Stomach (tissue), 8 donors: ENCODE measurements at regions not wholly inside any gene's neighbourhood (a gene's known extent, or its start where the extent isn't known, plus 50 kb on each side); places are given as distances from the start of the nearest gene placed in this dataset.

ENCODE experiments used
- DNase-seq, 2 donors: peaks; one replicate each; pipeline versions ENCODE4 v3.0.0 to v3.0.0-alpha.2; 2013 to 2019
- H3K27ac ChIP-seq, 5 donors: fragments of 200-600 bp in 4 of 5; sonication (generic) in 4 of 5; one replicate each; pipeline ENCODE4 v1.5.1; 2013 to 2019; ENCODE audit warnings: mild to moderate bottlenecking in 1 of 5, moderate library complexity in 1 of 5
- H3K27me3 ChIP-seq, 3 donors: fragments of 200-600 bp; sonication (generic); one replicate each; pipeline ENCODE4 v1.5.1; 2017 to 2019; ENCODE audit warnings: mixed run types in 1 of 3
- H3K36me3 ChIP-seq, 4 donors: fragments of 200-600 bp; sonication (generic); 1 replicate in 3 of 4; 2 replicates in 1 of 4; pipeline ENCODE4 v1.5.1; 2016 to 2019
- H3K4me1 ChIP-seq, 4 donors: fragments of 200-600 bp; sonication (generic); one replicate each; pipeline ENCODE4 v1.5.1; 2016 to 2019
- H3K4me3 ChIP-seq, 4 donors: fragments of 200-600 bp; sonication (generic) in 3 of 4; one replicate each; pipeline ENCODE4 v1.5.1; 2016 to 2019; ENCODE audit warnings: mild to moderate bottlenecking in 1 of 4
- H3K9me3 ChIP-seq, 4 donors: fragments of 200-600 bp; sonication (generic); one replicate each; pipeline ENCODE4 v1.5.1; 2016 to 2019
- EP300 ChIP-seq: sonication (generic); formaldehyde crosslinking; IDR thresholded peaks from one replicate; pipeline ENCODE4 v1.6.1; 2017; ENCODE audit warnings: antibody characterized with exemption
- POLR2A ChIP-seq, 4 donors: fragments of 450-650 bp; IDR thresholded peaks; one replicate each; pipeline ENCODE4 v1.6.1; 2016; ENCODE audit warnings: antibody characterized with exemption in 4 of 4, control low read depth in 2 of 4, mild to moderate bottlenecking in 1 of 4, moderate library complexity in 1 of 4
- POLR2AphosphoS5 ChIP-seq, 3 donors: sonication (generic); formaldehyde crosslinking; IDR thresholded peaks; one replicate each; pipeline ENCODE4 v1.6.1; 2016; ENCODE audit warnings: antibody characterized with exemption in 3 of 3
- WGBS, 5 donors: extraction: QIAGEN DNeasy Blood & Tissue Kit in 3 of 5; methylation state at CpG; one replicate each; pipeline versions ENCODE4 v1.1.5 to v1.1.7; 2013 to 2018; 5-methylcytosine and 5-hydroxymethylcytosine counted together
- intact Hi-C: fragments of 100-400 bp; cut with DNase I; formaldehyde crosslinking; loops from one replicate; pipeline ENCODE4 v1.15.1; 2023; ENCODE audit warnings: low total_unique reads
- TF ChIP-seq, protein P1 (sequence below), 7 experiments: fragments of 450-650 bp in 4 of 7; fragments of 200-600 bp in 3 of 7; sonication (generic) in 3 of 7; IDR thresholded peaks; one replicate each; pipeline ENCODE4 v1.5.1; 2016 to 2019; ENCODE audit warnings: antibody characterized with exemption in 7 of 7, control low read depth in 2 of 7, mild to moderate bottlenecking in 1 of 7
- donor health status: healthy with polysubstance abuse.
- donor health status: Bipolar disorder and iron deficiency.
- donor health status: healthy.

DNA sequence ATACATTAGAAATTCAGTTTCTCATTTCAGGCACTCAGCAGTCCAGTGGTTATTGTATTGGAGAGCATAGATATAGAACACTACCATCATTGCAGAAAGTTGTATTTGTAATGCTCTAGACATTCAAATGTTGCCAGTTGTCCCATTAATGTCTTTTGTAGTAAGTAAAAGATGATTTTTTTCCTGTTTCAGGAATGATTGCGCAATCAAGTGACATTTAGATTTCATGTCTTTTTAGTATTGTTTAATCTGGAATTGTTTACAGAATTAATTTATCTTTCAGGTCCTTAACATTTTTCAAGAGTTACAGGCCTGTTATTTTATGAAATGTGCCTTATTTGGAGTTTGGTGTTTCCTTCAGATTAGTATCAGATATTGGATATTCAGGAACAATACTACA, 134.7 kb downstream of the MSTN start:
- 93 to 100% (median 98%) methylated on average over 1 of the region's 1 CpG for WGBS, 5 donors
- no peak for DNase-seq
- intact Hi-C loops: no loop called here
- Histone ChIP-seq H3K9me3 (no peaks in the 10 kb centered on the region), H3K27ac (no peak overlapping the region), H3K4me3 (no peak overlapping the region), H3K4me1 (no peaks in the 10 kb centered on the region), H3K36me3 (no peaks in the 10 kb centered on the region), H3K27me3 (no peaks in the 10 kb centered on the region)
- TF ChIP-seq, protein P1, sequence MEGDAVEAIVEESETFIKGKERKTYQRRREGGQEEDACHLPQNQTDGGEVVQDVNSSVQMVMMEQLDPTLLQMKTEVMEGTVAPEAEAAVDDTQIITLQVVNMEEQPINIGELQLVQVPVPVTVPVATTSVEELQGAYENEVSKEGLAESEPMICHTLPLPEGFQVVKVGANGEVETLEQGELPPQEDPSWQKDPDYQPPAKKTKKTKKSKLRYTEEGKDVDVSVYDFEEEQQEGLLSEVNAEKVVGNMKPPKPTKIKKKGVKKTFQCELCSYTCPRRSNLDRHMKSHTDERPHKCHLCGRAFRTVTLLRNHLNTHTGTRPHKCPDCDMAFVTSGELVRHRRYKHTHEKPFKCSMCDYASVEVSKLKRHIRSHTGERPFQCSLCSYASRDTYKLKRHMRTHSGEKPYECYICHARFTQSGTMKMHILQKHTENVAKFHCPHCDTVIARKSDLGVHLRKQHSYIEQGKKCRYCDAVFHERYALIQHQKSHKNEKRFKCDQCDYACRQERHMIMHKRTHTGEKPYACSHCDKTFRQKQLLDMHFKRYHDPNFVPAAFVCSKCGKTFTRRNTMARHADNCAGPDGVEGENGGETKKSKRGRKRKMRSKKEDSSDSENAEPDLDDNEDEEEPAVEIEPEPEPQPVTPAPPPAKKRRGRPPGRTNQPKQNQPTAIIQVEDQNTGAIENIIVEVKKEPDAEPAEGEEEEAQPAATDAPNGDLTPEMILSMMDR (IDR thresholded peaks at IDR 0.05): no peak
- TF ChIP-seq POLR2A (IDR thresholded peaks at IDR 0.05): no peak
- TF ChIP-seq EP300: no peak
- TF ChIP-seq POLR2AphosphoS5 (IDR thresholded peaks at IDR 0.05): no peak
